ENCODE measurements at regions not wholly inside any gene's neighbourhood (a gene's known extent, or its start where the extent isn't known, plus 50 kb on each side); places are given as distances from the start of the nearest gene placed in this dataset.

DNA sequence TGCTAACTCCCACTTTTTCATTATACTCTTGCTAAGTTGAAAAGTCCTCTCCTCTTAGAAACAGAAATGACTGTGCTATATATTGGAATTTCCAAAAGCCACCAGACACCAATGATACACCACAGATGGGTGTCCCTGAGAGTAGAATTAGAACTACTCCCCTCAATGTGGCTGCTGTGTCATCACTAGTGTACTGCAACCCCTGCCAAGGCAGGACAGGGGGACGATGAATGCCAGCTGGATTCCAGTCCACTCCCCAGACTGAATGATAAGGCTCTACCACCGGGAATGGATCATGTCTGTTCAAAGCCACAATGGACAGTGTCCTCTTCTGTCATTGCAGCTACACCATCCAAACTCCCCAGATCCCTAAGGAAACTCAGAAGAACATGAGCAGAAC, 69.7 kb upstream of the EDNRB start:
- Histone ChIP-seq H3K4me1 (no peaks in the 10 kb centered on the region), H3K27me3 (replicated peaks; ENCODE audit: control insufficient read depth, insufficient read depth, low read length) (no peaks in the 10 kb centered on the region), H3K9me3 (no peaks in the 10 kb centered on the region), H3K4me3 (ENCODE audit: low read depth, low read length) (no peak overlapping the region), H3K36me3 (ENCODE audit: control insufficient read depth, insufficient read depth, low read length) (no peaks in the 10 kb centered on the region)
- H3K4me1 Mint-ChIP-seq (ENCODE audit: low read depth, unreplicated experiment) = no peaks in the 10 kb centered on the region
- intact Hi-C loops (cut with micrococcal nuclease; ENCODE audit: unreplicated experiment) = no loop called here
- no peaks in the 10 kb centered on the region for H3K9me3 Mint-ChIP-seq (ENCODE audit: unreplicated experiment)
- no peak overlapping the region for H3K27ac Mint-ChIP-seq (ENCODE audit: unreplicated experiment)
- TF ChIP-seq, protein P1, sequence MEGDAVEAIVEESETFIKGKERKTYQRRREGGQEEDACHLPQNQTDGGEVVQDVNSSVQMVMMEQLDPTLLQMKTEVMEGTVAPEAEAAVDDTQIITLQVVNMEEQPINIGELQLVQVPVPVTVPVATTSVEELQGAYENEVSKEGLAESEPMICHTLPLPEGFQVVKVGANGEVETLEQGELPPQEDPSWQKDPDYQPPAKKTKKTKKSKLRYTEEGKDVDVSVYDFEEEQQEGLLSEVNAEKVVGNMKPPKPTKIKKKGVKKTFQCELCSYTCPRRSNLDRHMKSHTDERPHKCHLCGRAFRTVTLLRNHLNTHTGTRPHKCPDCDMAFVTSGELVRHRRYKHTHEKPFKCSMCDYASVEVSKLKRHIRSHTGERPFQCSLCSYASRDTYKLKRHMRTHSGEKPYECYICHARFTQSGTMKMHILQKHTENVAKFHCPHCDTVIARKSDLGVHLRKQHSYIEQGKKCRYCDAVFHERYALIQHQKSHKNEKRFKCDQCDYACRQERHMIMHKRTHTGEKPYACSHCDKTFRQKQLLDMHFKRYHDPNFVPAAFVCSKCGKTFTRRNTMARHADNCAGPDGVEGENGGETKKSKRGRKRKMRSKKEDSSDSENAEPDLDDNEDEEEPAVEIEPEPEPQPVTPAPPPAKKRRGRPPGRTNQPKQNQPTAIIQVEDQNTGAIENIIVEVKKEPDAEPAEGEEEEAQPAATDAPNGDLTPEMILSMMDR (IDR thresholded peaks at IDR 0.05; ENCODE audit: insufficient read depth in 1 of 2, low read depth in 1 of 2, low read length in 1 of 2, severe bottlenecking in 1 of 2, unreplicated experiment in 1 of 2) = no peak
- POLR2A ChIA-PET = no interaction called here
- CTCF ChIA-PET = no interaction called here
- no TSS peak for BruUV-seq (replicated peaks)
- no peak for DNase-seq
- no peak overlapping the region for H3K4me3 Mint-ChIP-seq (ENCODE audit: unreplicated experiment)
- H3K36me3 Mint-ChIP-seq (ENCODE audit: insufficient read depth, unreplicated experiment) = no peaks in the 10 kb centered on the region
- no peaks in the 10 kb centered on the region for H3K27me3 Mint-ChIP-seq (ENCODE audit: insufficient read depth, unreplicated experiment)

DNA sequence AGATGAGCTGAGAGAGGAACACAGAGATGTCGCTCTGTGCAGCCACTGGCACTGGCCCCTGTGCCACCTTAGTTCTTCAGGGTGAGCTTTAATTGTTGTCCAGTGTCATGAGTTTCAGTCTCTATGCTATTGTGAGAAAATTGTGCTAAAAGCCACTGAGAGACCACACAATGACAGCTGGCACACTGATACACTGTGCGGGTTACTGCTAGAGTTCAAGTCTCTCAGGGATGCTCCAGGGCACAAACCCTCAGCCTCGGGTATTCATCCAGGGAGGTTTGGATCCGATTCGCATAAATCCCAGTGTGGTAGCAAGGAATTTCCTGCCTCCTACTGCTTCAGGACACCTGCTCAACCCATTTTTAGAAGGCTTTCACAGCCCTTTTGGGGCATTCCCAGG, 68.1 kb upstream of the EDNRB start:
- Histone ChIP-seq H3K9me3 (no peaks in the 10 kb centered on the region), H3K27me3 (replicated peaks; ENCODE audit: control insufficient read depth, insufficient read depth, low read length) (no peaks in the 10 kb centered on the region), H3K36me3 (ENCODE audit: control insufficient read depth, insufficient read depth, low read length) (no peaks in the 10 kb centered on the region), H3K4me3 (ENCODE audit: low read depth, low read length) (no peak overlapping the region), H3K4me1 (no peaks in the 10 kb centered on the region)
- intact Hi-C loops (cut with micrococcal nuclease; ENCODE audit: unreplicated experiment) = no loop called here
- Mint-ChIP-seq H3K4me1 (ENCODE audit: low read depth, unreplicated experiment) (no peaks in the 10 kb centered on the region), H3K4me3 (ENCODE audit: unreplicated experiment) (no peak overlapping the region), H3K9me3 (ENCODE audit: unreplicated experiment) (no peaks in the 10 kb centered on the region), H3K27ac (ENCODE audit: unreplicated experiment) (no peak overlapping the region), H3K36me3 (ENCODE audit: insufficient read depth, unreplicated experiment) (no peaks in the 10 kb centered on the region), H3K27me3 (ENCODE audit: insufficient read depth, unreplicated experiment) (no peaks in the 10 kb centered on the region)
- no peak for DNase-seq
- BruUV-seq (replicated peaks) = no TSS peak
- ChIA-PET POLR2A (no interaction called here), CTCF (no interaction called here)
- TF ChIP-seq, protein P1 (IDR thresholded peaks at IDR 0.05; ENCODE audit: insufficient read depth in 1 of 2, low read depth in 1 of 2, low read length in 1 of 2, severe bottlenecking in 1 of 2, unreplicated experiment in 1 of 2) = no peak

DNA sequence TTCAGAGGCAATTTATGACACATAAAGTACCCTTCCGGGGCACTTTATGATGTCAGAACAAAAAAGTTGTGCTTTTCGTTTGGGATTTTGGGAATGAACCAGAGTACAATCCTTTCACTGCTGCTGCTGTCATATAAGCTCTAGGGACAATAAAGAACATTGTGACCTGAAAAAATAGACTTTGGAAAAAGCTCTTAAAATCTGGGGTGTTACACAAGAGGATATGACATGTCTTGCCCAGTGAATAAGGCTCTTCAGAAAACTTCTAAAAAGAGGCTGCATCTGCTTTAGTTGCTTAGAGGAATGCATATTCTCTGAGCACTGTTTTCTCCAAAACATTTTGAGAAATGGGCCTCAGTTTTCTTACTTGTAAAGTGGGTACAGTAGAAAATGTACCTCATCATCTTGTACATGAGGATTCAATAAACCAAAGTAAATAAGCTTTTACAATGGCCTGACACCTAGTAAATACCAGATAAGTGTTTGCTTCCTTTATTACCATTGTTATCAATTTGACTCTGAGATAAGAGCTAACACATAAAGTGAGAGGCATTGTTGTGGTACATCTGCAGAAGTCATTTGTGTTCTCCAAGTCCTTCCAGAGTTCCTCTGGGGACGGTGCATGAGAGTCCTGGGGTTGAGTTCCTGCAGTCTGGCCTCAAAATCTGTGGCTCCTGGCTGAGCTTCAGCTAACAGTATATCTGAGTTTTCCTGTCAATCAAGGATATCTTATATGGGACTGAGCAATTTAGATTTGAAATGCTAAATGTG, 67.4 kb upstream of the EDNRB start:
- no TSS peak for BruUV-seq (replicated peaks)
- POLR2A ChIA-PET = no interaction called here

More for the DNA sequence above, 67.4 kb upstream of the EDNRB start:
- CTCF ChIA-PET = no interaction called here
- no peak for DNase-seq
- Mint-ChIP-seq H3K4me1 (ENCODE audit: low read depth, unreplicated experiment) (no peaks in the 10 kb centered on the region), H3K27me3 (ENCODE audit: insufficient read depth, unreplicated experiment) (no peaks in the 10 kb centered on the region), H3K36me3 (ENCODE audit: insufficient read depth, unreplicated experiment) (no peaks in the 10 kb centered on the region), H3K27ac (ENCODE audit: unreplicated experiment) (no peak overlapping the region), H3K4me3 (ENCODE audit: unreplicated experiment) (no peak overlapping the region), H3K9me3 (ENCODE audit: unreplicated experiment) (no peaks in the 10 kb centered on the region)
- H3K27me3 ChIP-seq (replicated peaks; ENCODE audit: control insufficient read depth, insufficient read depth, low read length) = no peaks in the 10 kb centered on the region
- H3K4me1 ChIP-seq = peaks cover 2% of the 10 kb centered on the region; the same call in 1 of the 2 replicates
- TF ChIP-seq, protein P1 (IDR thresholded peaks at IDR 0.05; ENCODE audit: insufficient read depth in 1 of 2, low read depth in 1 of 2, low read length in 1 of 2, severe bottlenecking in 1 of 2, unreplicated experiment in 1 of 2) = no peak
- intact Hi-C loops (cut with micrococcal nuclease; ENCODE audit: unreplicated experiment) = no loop called here
- H3K4me3 ChIP-seq (ENCODE audit: low read depth, low read length) = no peak overlapping the region
- H3K9me3 ChIP-seq = no peaks in the 10 kb centered on the region
- H3K36me3 ChIP-seq (ENCODE audit: control insufficient read depth, insufficient read depth, low read length) = no peaks in the 10 kb centered on the region
